HG02610 (cell line): ENCODE measurements at regions not wholly inside any gene's neighbourhood (a gene's known extent, or its start where the extent isn't known, plus 50 kb on each side); places are given as distances from the start of the nearest gene placed in this dataset.

Experiments
- ATAC-seq: cut with Tn5 transposase; IDR thresholded peaks from one replicate; pipeline ENCODE4 v1.9.1; 2021; ENCODE audit warnings: mild to moderate bottlenecking, moderate library complexity; ENCODE audit not compliant: unreplicated experiment

- no peak for ATAC-seq
Observed at GRCh38 chr13:99893567-99893966, 78.0 kb downstream of the ZIC5 start.

GRCh38 chr13:99892866-99893504, 78.6 kb downstream of the ZIC5 start:
- no peak for ATAC-seq

GRCh38 chr13:99892196-99892613, 79.4 kb downstream of the ZIC5 start:
- ATAC-seq, result no peak

GRCh38 chr13:99886706-99887105, 84.9 kb downstream of the ZIC5 start:
- ATAC-seq, result no peak

- no peak for ATAC-seq
Observed at GRCh38 chr13:99884913-99885312, 86.7 kb downstream of the ZIC5 start.

- ATAC-seq, result no peak
Observed at GRCh38 chr13:99883805-99884204, 87.8 kb downstream of the ZIC5 start.

- no peak for ATAC-seq
Observed at GRCh38 chr13:99878921-99879610, 92.5 kb downstream of the ZIC5 start.

- ATAC-seq, result no peak
Observed at GRCh38 chr13:99876651-99877050, 94.9 kb downstream of the ZIC5 start.

- ATAC-seq, result no peak
Observed at GRCh38 chr13:99875391-99875790, 96.2 kb downstream of the ZIC5 start.

GRCh38 chr13:99873832-99874430, 97.6 kb downstream of the ZIC5 start:
- no peak for ATAC-seq

- no peak for ATAC-seq
Observed at GRCh38 chr13:99873141-99873540, 98.4 kb downstream of the ZIC5 start.

- no peak for ATAC-seq
Observed at GRCh38 chr13:99871249-99871898, 100.2 kb downstream of the ZIC5 start.

- ATAC-seq, result no peak
Observed at GRCh38 chr13:99870541-99870940, 101.0 kb downstream of the ZIC5 start.

GRCh38 chr13:99869830-99870229, 101.7 kb downstream of the ZIC5 start:
- ATAC-seq, result no peak

GRCh38 chr13:99868767-99869166, 102.8 kb downstream of the ZIC5 start:
- no peak for ATAC-seq

- no peak for ATAC-seq
Observed at GRCh38 chr13:99867535-99868257, 103.9 kb downstream of the ZIC5 start.

- no peak for ATAC-seq
Observed at GRCh38 chr13:99866781-99867180, 104.8 kb downstream of the ZIC5 start.

GRCh38 chr13:99865420-99865930, 106.1 kb downstream of the ZIC5 start:
- no peak for ATAC-seq

- ATAC-seq, result no peak
Observed at GRCh38 chr13:99864627-99864990, 107.0 kb downstream of the ZIC5 start.

- no peak for ATAC-seq
Observed at GRCh38 chr13:99863789-99864626, 107.6 kb downstream of the ZIC5 start.
